SH-SY5Y (cell line): ENCODE measurements at regions not wholly inside any gene's neighbourhood (a gene's known extent, or its start where the extent isn't known, plus 50 kb on each side); places are given as distances from the start of the nearest gene placed in this dataset.

Experiments used
- GATA2 ChIP-seq: IDR thresholded peaks from 2 replicates; pipeline ENCODE4 v1.6.1; 2011; ENCODE audit warnings: mild to moderate bottlenecking, low read depth, low read length
- GATA3 ChIP-seq: IDR thresholded peaks from 2 replicates; pipeline ENCODE4 v1.6.1; 2011; ENCODE audit warnings: low read depth, mild to moderate bottlenecking, low read length, moderate library complexity

DNA sequence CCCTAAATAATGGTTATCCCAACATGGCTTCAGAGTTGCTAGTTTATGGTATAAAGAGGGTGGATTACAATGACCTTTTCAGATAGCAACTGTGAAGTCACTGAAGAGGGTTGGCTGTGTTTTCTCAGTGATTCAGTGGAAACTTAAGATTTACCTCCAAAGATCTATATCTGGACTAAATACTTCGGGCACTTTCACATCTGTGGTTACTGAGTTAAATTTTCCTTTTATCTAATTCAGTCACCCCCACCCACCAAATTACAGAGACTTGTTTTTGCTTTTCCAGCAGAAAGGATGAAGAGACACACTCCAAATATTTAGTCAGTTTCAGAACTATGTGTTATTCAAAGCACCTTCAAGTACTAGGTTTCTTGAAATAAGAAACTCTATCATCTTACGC lies 573.2 kb downstream of the CCDC171 start:
- no peak for TF ChIP-seq GATA2
- no peak for TF ChIP-seq GATA3
